Inferior parietal cortex (tissue), 1 donor: ENCODE measurements at regions not wholly inside any gene's neighbourhood (a gene's known extent, or its start where the extent isn't known, plus 50 kb on each side); places are given as distances from the start of the nearest gene placed in this dataset.

Experiments
- DNase-seq: peaks from one replicate; pipeline ENCODE4 v3.0.0-alpha.2; 2016; ENCODE audit errors: extremely low spot score

- DNase-seq, result no peak
Measured at GRCh38 chr14:84750763-84751554, 779.0 kb upstream of the FLRT2 start.

- no peak for DNase-seq
Measured at GRCh38 chr14:84751745-84752144, 778.2 kb upstream of the FLRT2 start.

- no peak for DNase-seq
Measured at GRCh38 chr14:84760489-84761126, 769.3 kb upstream of the FLRT2 start.

GRCh38 chr14:84767434-84767833 is 762.5 kb upstream of the FLRT2 start:
- no peak for DNase-seq

- DNase-seq, result no peak
Measured at GRCh38 chr14:84770030-84770429, 759.9 kb upstream of the FLRT2 start.

- DNase-seq, result no peak
Measured at GRCh38 chr14:84777356-84777755, 752.6 kb upstream of the FLRT2 start.

- no peak for DNase-seq
Measured at GRCh38 chr14:84782902-84783301, 747.0 kb upstream of the FLRT2 start.

GRCh38 chr14:84783511-84783910 is 746.4 kb upstream of the FLRT2 start:
- DNase-seq, result no peak

- no peak for DNase-seq
Measured at GRCh38 chr14:84785996-84786395, 743.9 kb upstream of the FLRT2 start.

- DNase-seq, result no peak
Measured at GRCh38 chr14:84789012-84789411, 740.9 kb upstream of the FLRT2 start.

GRCh38 chr14:84792722-84793410 is 737.1 kb upstream of the FLRT2 start:
- DNase-seq, result no peak

- DNase-seq, result no peak
Measured at GRCh38 chr14:84797326-84797725, 732.6 kb upstream of the FLRT2 start.

GRCh38 chr14:84804468-84804867 is 725.5 kb upstream of the FLRT2 start:
- no peak for DNase-seq

- DNase-seq, result no peak
Measured at GRCh38 chr14:84804895-84805294, 725.0 kb upstream of the FLRT2 start.

GRCh38 chr14:84806181-84806580 is 723.8 kb upstream of the FLRT2 start:
- no peak for DNase-seq

GRCh38 chr14:84806622-84807021 is 723.3 kb upstream of the FLRT2 start:
- no peak for DNase-seq

GRCh38 chr14:84807673-84808072 is 722.3 kb upstream of the FLRT2 start:
- DNase-seq, result peak; percentile 59

- DNase-seq, result no peak
Measured at GRCh38 chr14:84809158-84809557, 720.8 kb upstream of the FLRT2 start.

GRCh38 chr14:84814391-84814790 is 715.6 kb upstream of the FLRT2 start:
- no peak for DNase-seq

- DNase-seq, result no peak
Measured at GRCh38 chr14:84819528-84819927, 710.4 kb upstream of the FLRT2 start.

GRCh38 chr14:84825481-84826251 is 704.3 kb upstream of the FLRT2 start:
- DNase-seq, result no peak

GRCh38 chr14:84826294-84826693 is 703.6 kb upstream of the FLRT2 start:
- DNase-seq, result peak; percentile 35
